Cerebellar nuclear complex (tissue), 1 donor: ENCODE measurements at regions not wholly inside any gene's neighbourhood (a gene's known extent, or its start where the extent isn't known, plus 50 kb on each side); places are given as distances from the start of the nearest gene placed in this dataset.
"Not testable (repeated sequence)": the region's sequence is repeated elsewhere in the genome, so short reads cannot be mapped to it uniquely, and the experiment has no call there.

ENCODE experiments used
- DNase-seq, 2 experiments: peaks; one replicate each; lab custom pipeline; 2025; lab: John Stamatoyannopoulos, UW

DNA sequence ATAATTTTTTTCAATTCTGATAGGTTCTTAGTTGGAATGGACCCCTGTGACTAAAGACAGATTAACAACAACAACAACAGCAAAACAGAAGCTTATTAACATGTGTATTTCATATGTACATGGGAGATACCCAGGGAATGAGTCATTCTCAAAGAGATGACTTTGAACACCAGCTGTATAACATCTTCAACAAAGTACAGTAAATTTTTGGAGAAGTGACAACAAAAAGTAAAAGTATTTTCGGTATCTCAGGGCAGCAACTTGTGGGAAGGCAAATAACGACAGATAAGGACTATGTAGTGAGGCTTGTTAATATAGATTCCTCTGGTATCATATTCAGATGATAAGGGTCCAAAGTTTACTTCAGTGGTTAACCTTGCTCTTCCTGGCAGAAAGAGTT, 573.4 kb upstream of the RAG2 start:
- DNase-seq: no peak

- DNase-seq: no peak
Observed at GRCh38 chr11:37170311-37170710, 572.3 kb upstream of the RAG2 start.

GRCh38 chr11:37145434-37145833, 547.4 kb upstream of the RAG2 start:
- DNase-seq: not testable (repeated sequence)

- no peak for DNase-seq
Observed at GRCh38 chr11:37142591-37142990, 544.6 kb upstream of the RAG2 start.

DNA sequence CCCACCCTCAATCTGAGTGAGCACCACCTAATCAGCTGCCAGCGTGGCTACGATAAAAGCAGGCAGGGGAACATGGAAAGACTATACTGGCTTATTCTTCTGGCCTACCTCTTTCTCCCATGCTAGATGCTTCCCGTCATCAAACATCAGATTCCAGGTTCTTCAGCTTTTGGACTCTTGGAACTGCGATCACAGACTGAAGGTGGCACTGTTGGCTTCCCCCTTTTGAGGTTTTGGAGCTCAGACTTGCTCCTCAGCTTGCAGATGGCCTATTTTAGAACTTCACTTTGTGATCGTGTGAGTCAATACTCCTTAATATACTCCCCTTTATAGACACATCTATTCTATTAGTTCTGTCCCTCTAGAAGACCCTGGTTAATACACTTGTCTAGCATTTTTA, 543.7 kb upstream of the RAG2 start:
- DNase-seq: no peak

DNA sequence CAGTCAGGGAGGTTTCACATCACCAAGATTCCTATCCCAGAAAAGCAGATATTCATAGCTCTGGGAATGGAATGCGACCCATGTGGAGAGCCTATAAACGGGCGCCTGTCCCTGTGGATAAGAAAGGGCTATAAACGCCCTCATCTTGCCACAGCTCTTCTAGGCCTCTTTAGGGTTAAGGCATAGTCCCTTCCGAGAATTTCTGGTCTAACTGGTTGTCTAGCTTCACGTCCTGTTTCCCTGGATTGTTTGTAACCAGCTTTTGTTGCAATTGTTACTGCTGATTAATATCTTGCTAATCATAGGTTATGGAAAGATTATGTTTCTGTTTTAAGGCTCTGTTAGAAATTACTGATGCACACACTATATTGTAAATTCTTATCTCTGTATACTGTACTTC, 537.6 kb upstream of the RAG2 start:
- DNase-seq: not testable (repeated sequence)

DNA sequence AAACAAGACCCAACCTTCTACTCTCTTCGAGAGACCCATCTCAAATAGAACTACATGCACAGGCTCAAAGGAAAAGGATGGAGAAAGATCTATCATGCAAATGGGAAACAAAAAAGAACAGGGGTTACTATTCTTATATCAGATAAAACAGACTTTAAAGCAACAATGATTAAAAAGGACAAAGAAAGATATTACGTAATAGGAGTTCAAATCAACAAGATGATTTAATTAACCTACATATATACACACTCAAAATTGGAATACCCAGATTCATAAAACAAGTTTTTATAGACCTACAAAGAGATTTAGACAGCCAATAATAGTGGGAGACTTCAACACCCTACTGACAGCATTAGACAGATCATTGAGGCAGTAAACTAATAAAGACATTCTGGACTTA, 536.6 kb upstream of the RAG2 start:
- no peak for DNase-seq

DNA sequence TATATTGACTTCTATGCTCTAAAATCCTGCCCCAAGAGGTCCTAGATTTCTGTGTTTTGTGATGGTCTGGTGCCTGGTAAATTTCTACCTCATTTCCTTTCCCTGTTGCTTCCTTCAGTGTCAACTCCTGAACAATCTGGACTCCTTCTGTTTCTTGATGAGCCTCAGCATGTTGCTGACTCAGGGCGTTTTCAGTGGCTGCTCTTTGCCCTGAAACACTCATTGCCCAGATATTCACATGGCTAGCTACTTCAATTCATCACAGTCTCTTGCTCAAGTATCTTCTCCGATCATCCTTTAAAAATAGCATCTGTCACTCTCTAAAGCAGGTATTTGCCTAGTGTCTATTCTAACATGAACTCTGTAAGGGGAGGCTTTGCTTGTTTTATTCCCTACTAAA, 526.3 kb upstream of the RAG2 start:
- no peak for DNase-seq

DNA sequence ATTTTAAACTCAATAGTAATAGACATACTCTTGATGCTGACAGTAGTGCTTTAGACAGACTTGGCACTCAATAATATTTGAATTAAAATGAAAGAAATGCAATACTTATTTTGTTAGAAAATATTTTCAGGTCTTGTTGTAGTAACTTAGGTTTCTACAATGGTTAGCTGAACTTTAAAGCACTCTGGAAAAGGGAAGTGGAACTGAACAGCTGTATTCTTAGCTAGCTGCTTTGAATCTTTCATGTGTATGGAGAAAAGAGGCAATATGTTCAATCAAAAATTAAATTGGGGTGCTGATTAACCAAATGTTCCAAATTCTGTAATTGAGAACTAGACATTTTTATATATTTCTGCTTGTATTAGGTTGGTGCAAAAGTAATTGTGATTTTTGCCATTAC, 517.9 kb upstream of the RAG2 start:
- no peak for DNase-seq

DNA sequence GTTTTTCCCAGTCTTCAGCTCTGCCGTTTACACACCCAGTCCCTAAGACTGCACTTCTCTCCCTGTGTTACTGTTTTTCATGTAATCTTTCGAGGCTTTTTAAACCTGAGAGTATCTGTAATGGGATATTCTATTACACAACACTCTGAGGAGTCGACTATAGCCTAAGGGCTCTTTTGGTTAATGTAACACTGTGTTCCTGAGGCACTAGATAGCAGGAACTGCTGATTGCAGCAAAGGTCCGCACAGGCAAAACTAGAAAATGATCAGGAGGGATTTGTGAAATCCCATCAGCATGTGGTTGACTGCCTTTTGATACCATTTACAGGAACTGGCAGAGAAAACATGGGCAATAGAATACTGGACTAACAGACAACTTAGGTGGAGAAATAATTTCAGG, 512.3 kb upstream of the RAG2 start:
- no peak for DNase-seq

- no peak for DNase-seq
Observed at GRCh38 chr11:37109286-37109585, 511.2 kb upstream of the RAG2 start.

DNA sequence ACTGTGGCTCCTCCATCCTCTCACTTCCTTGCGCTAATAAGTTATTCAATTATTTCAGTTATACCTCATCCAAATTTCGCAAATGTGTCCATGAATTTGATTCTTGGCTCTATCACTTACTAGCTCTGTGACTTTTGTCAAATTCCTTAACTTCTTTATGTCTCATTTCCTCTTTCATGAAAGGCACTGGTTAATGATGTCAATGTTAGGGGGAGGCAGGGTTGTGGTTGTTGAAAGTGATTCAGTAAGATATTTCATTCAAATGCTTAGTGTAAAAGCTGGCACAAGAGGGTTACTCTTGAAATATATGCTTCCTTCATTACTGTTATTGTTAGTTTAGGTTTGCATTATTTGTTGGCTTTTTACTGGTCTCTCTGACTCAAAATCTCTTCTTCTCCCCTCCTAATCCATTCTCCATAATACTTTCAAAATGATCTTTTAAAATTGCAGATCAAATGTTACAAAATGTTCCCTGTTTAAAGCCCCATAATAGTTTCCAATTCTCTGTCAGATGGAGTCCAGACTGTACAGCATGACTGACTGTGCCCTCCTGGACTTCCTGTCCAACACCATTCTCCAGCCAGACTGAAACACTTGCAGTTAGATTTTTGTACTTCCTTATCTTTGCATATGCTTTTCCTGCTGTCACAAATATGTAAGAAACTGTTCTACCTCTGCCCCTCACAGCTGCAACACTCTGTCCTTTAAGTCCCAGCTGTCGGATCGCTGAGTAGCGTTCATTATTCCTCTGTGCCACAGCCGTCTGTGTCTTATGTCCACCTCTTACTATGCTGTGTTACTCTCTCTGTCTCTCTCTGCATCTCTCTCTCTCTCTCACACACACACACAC, 510.6 kb upstream of the RAG2 start:
- DNase-seq: no peak

DNA sequence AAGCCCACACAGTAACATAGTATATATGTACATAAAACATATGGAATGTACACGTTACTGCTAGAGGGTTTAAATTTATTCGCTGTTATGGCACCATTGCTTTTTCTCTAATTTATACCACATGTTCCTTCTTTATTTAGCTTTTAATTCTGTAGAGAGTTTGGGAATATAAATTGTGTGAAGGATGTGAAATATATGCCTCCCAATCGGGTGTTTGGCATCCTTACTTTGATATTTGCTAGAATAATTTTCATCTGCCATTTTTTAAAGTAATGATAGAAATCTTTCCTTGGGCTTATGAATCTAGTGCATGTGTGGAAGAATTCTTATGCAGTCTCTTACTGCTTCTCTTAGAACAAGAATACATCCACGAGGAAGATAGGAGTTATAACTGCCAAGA, 509.8 kb upstream of the RAG2 start:
- no peak for DNase-seq

GRCh38 chr11:37107415-37107814, 509.4 kb upstream of the RAG2 start:
- no peak for DNase-seq

DNA sequence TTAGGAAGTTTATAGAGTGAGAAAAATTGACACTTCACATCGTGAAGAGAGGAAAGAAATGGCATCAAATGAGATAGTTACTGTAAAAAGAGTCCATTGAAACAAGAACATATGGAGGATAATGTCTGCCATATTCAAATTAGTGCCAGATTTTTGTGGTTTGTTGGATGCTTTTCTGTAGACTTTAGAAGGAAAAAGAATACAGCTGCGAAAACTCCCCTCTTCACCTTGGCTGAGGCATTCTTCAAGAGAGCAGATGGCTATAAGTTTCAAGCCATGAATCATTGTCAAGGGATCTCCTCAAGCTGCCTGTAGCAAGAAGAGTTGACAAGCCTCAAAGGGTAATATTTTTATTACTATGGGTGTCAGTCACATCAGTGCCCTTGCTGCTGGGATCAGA, 507.4 kb upstream of the RAG2 start:
- DNase-seq: no peak

- no peak for DNase-seq
Observed at GRCh38 chr11:37104380-37104779, 506.3 kb upstream of the RAG2 start.

DNA sequence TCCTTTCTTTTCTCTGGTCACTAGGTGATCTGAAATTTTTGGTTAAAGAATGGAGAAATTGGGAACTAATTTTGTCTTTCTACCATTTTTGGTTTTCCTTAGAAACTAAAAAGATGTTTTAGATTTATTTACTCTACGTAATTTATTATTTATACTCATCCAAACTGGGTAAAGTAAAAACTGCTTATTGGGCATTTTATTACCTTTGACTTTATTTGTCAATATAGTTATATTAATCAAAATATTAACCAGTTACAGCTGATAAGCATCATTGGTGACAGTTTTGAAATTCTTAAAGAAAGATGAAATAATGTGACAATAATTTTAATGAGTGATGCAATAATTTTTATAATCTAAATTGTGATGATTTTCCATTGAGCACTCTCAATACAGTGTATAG, 502.0 kb upstream of the RAG2 start:
- no peak for DNase-seq

DNA sequence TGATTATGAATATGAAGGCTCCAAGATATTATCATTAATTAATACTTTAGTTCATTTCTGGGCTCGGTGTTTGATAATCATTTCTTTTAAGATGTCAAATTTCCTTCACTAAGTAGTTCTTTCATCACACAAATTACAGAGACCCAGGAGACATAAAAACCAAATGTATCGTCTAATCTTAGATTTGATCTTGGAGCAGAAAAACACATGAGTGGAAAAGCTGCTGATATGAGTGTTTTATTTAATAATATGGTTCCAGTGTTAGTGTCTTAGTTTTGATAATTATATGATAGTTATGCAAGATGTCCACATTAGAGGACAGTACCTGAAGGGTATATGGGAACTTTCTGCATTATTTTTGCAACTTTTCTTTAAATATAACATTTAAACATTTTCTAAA, 494.5 kb upstream of the RAG2 start:
- DNase-seq: no peak

DNA sequence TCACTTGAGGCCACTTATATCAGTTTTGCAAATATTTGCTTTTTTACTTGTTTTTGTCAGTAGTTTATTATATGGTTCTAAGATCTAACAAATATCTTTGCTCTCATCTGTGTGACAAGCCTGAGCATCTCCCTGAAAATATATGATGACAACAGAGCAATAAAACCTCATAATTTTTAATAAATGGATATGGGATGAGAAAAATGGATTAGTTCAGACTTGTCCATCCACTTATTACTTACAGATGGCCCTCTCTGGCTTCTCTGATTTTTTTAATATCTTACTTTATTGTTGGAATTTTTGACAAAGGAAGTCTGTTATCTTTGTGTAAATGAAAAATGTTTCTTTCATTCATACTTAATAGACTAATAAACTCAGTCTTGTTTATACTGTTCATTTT, 491.4 kb upstream of the RAG2 start:
- no peak for DNase-seq

DNA sequence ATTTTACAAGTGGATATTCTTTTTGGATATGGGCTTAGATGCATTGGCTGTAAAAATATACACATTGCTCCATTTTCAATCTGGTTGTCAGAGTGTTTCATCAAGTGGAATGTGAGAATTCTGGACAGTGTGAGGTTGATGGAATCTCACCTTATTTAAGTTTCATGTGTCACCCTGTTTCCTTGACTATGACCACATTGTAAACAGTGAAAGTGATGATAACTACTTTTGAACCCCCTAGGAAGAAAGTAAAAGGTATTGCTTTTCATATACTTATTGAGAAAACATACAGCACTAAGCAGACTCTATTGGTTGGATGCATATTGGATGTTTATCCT, 490.5 kb upstream of the RAG2 start:
- no peak for DNase-seq

GRCh38 chr11:37087650-37088572, 489.9 kb upstream of the RAG2 start:
- no peak for DNase-seq

DNA sequence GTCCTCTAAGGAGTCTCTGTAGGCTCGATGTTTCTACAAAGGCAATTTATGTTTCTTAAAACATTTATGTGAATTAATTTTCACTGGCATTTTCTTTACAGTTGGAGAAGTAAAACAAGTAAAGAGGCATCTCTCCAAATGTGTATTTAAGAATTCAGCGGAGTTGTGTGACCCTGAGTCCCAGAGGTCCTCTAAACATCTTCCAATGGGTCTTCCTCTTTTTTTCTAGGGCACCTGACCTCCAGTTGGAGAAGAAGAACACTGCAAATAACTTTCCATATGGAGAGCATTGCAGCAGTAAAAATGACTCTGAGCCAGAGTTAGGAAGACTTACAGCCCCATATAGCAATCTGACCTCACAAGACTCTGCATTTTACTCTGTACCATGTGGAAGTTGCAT, 480.5 kb upstream of the RAG2 start:
- DNase-seq: no peak

- DNase-seq: no peak
Observed at GRCh38 chr11:37076866-37077265, 478.8 kb upstream of the RAG2 start.
